ENCODE measurements at regions not wholly inside any gene's neighbourhood (a gene's known extent, or its start where the extent isn't known, plus 50 kb on each side); places are given as distances from the start of the nearest gene placed in this dataset.
"Not testable (repeated sequence)": the region's sequence is repeated elsewhere in the genome, so short reads cannot be mapped to it uniquely, and the experiment has no call there.

- TF ChIP-seq POLR2A (IDR thresholded peaks at IDR 0.05); CTCF (IDR thresholded peaks at IDR 0.05 in 4 of 5, conservative IDR thresholded peaks at IDR 0.05 in 1 of 5): not testable (repeated sequence)
Measured at GRCh38 chr4:117175369-117175768, 90.0 kb upstream of the TRAM1L1 start.

Data from gastrocnemius medialis (tissue), 4 donors.